Thoracic aorta (tissue), 2 donors: ENCODE measurements at regions not wholly inside any gene's neighbourhood (a gene's known extent, or its start where the extent isn't known, plus 50 kb on each side); places are given as distances from the start of the nearest gene placed in this dataset.

Experiments used
- ATAC-seq: fragments of 150-250 bp; one replicate; pipeline ENCODE4 v1.8.0; 2017; ENCODE audit warnings: low read depth; ENCODE audit not compliant: insufficient number of reproducible peaks, low FRiP score
- DNase-seq: peaks from one replicate; pipeline ENCODE4 v3.0.0-alpha.2; 2020; ENCODE audit warnings: low spot score
- H3K27ac ChIP-seq, 2 donors: fragments of 200-600 bp; sonication (generic); 1 replicate in 1 of 2; 2 replicates in 1 of 2; pipeline ENCODE4 v1.5.1; 2016; ENCODE audit warnings: mild to moderate bottlenecking in 2 of 2, moderate library complexity in 2 of 2
- H3K27me3 ChIP-seq: fragments of 200-600 bp; sonication (generic); replicated peaks from 2 replicates; pipeline ENCODE4 v1.6.0; 2016; ENCODE audit warnings: mild to moderate bottlenecking; ENCODE audit not compliant: insufficient read depth
- H3K36me3 ChIP-seq: fragments of 200-600 bp; sonication (generic); one replicate; pipeline ENCODE4 v1.5.1; 2016
- H3K4me1 ChIP-seq, 2 donors: fragments of 200-600 bp; sonication (generic); 1 replicate in 1 of 2; 2 replicates in 1 of 2; pipeline versions ENCODE4 v1.5.1 to v1.6.0; 2016; ENCODE audit warnings: low read depth in 2 of 2, mild to moderate bottlenecking in 1 of 2; ENCODE audit not compliant: control insufficient read depth in 1 of 2
- H3K4me3 ChIP-seq: fragments of 200-600 bp; sonication (generic); 2 replicates; pipeline ENCODE4 v1.5.1; 2016; ENCODE audit warnings: mild to moderate bottlenecking
- H3K9me3 ChIP-seq: fragments of 200-600 bp; sonication (generic); 2 replicates; pipeline ENCODE4 v1.5.1; 2016
- TF ChIP-seq, protein P1 (sequence below): fragments of 200-600 bp; sonication (generic); IDR thresholded peaks from one replicate; pipeline ENCODE4 v1.5.1; 2019; ENCODE audit warnings: antibody characterized with exemption

GRCh38 chr7:4556868-4557793, 125.0 kb upstream of the FOXK1 start:
- no peak for ATAC-seq
- DNase-seq, result no peak

DNA sequence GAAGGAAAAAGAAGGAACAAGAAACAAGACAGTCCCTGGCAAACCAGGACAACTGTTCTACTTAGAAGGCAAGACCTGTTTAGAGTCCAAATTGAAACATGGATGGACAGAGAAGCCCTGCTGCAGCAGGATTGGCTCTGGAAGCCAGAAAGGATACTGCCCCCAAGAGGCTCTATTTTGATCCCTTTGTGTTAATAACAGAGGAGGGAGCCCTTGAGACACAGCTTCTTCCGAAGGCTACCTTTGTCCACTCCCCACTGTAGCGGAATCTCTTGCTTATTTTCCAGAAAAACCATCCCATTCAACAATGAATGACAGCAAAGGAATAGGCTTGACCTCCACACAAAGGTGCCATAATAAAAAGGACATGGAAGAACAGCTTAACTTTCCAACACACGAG, 120.3 kb upstream of the FOXK1 start:
- peaks cover 2% of the 10 kb centered on the region for H3K9me3 ChIP-seq
- TF ChIP-seq, protein P1, sequence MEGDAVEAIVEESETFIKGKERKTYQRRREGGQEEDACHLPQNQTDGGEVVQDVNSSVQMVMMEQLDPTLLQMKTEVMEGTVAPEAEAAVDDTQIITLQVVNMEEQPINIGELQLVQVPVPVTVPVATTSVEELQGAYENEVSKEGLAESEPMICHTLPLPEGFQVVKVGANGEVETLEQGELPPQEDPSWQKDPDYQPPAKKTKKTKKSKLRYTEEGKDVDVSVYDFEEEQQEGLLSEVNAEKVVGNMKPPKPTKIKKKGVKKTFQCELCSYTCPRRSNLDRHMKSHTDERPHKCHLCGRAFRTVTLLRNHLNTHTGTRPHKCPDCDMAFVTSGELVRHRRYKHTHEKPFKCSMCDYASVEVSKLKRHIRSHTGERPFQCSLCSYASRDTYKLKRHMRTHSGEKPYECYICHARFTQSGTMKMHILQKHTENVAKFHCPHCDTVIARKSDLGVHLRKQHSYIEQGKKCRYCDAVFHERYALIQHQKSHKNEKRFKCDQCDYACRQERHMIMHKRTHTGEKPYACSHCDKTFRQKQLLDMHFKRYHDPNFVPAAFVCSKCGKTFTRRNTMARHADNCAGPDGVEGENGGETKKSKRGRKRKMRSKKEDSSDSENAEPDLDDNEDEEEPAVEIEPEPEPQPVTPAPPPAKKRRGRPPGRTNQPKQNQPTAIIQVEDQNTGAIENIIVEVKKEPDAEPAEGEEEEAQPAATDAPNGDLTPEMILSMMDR, result no peak
- ATAC-seq (no peak), DNase-seq (no peak)
- no peak overlapping the region for H3K4me3 ChIP-seq
- H3K27ac ChIP-seq, result no peak overlapping the region
- H3K36me3 ChIP-seq, result no peaks in the 10 kb centered on the region
- no peaks in the 10 kb centered on the region for H3K4me1 ChIP-seq
- no peaks in the 10 kb centered on the region for H3K27me3 ChIP-seq

More at GRCh38 chr7:4556868-4557793, 125.0 kb upstream of the FOXK1 start:
- no peaks in the 10 kb centered on the region for H3K27me3 ChIP-seq
- H3K4me3 ChIP-seq, result no peak overlapping the region
- peaks cover 14% of the 10 kb centered on the region for H3K9me3 ChIP-seq
- H3K27ac ChIP-seq, result no peak overlapping the region
- H3K4me1 ChIP-seq, result no peaks in the 10 kb centered on the region
- TF ChIP-seq, protein P1, result no peak
- H3K36me3 ChIP-seq, result no peaks in the 10 kb centered on the region

DNA sequence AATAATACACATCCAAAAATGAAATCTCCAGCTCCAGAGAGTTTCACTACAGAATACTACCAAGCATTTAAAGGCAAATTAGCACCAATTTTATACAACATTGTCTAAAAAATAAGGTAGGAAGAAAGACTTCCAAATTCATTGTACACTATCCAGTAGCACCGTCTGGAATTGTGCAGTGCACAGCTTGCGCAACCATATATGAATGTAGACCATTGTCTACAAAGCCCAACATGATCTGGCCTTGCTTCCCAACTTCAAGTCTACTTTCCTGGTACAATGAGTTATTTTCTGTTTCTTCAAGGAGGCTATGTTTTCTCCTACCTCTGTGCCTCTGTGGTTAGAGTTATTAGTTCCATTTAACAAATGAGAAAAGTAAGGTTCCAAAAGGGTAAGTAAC, 115.4 kb upstream of the FOXK1 start:
- Histone ChIP-seq H3K4me3 (no peak overlapping the region), H3K27me3 (no peaks in the 10 kb centered on the region), H3K4me1 (no peaks in the 10 kb centered on the region), H3K36me3 (no peaks in the 10 kb centered on the region), H3K27ac (no peak overlapping the region), H3K9me3 (peaks cover 2% of the 10 kb centered on the region)
- TF ChIP-seq, protein P1, result no peak
- no peak for DNase-seq
- ATAC-seq, result no peak

- ATAC-seq (no peak), DNase-seq (no peak)
- TF ChIP-seq, protein P1, result no peak
- Histone ChIP-seq H3K27me3 (no peaks in the 10 kb centered on the region), H3K4me3 (no peak overlapping the region), H3K36me3 (no peaks in the 10 kb centered on the region), H3K9me3 (no peaks in the 10 kb centered on the region), H3K4me1 (no peaks in the 10 kb centered on the region), H3K27ac (no peak overlapping the region)
These were observed 107.2 kb upstream of the FOXK1 start for GRCh38 chr7:4574851-4575250.

DNA sequence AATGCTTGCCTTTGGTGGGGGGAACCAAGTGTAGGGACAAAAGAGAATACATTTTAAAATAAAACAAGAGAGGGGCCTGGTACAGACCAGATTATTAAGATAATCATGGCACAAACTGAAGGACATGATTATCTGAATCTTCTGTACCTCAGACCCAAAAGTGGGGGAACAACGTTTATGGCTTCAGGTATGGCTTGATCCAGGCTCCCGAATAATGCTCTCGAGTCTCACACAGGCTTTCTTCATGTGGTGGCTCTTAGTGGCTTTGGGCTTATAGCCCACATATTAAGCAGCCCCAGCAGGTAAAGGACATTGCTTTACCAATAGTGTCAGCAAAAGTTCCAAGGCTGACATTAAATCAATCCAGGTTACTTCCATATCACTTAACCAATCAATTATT, 106.8 kb upstream of the FOXK1 start:
- H3K36me3 ChIP-seq, result no peaks in the 10 kb centered on the region
- ATAC-seq (no peak), DNase-seq (no peak)
- TF ChIP-seq, protein P1, result no peak
- no peak overlapping the region for H3K27ac ChIP-seq
- H3K4me3 ChIP-seq, result no peak overlapping the region
- H3K9me3 ChIP-seq, result no peaks in the 10 kb centered on the region
- no peaks in the 10 kb centered on the region for H3K4me1 ChIP-seq
- H3K27me3 ChIP-seq, result no peaks in the 10 kb centered on the region
